GM10248 (cell line): ENCODE measurements at regions not wholly inside any gene's neighbourhood (a gene's known extent, or its start where the extent isn't known, plus 50 kb on each side); places are given as distances from the start of the nearest gene placed in this dataset.

ENCODE experiments used
- CTCF ChIA-PET: fragments of 300-600 bp; sonication (Branson Sonifier 250); formaldehyde crosslinking; extraction: SDS; loops from one replicate; lab custom pipeline; 2021; ENCODE audit warnings: antibody characterized with exemption; lab: Yijun Ruan, JAX
- POLR2A ChIA-PET: fragments of 350-650 bp; sonication (Branson Sonifier 250); formaldehyde crosslinking; extraction: SDS; loops from one replicate; lab custom pipeline; 2020; ENCODE audit warnings: antibody characterized with exemption; lab: Yijun Ruan, JAX
- DNase-seq: peaks from one replicate; pipeline ENCODE4 v3.0.0; 2012; ENCODE audit errors: extremely low spot score
- TF ChIP-seq, protein P1 (sequence below): IDR thresholded peaks from 2 replicates; pipeline ENCODE4 v1.5.1; 2012; ENCODE audit warnings: mild to moderate bottlenecking, low read depth; ENCODE audit errors: extremely low read depth, missing control alignments, control extremely low read depth

GRCh38 chrX:82058728-82059127 lies 856.8 kb downstream of the SH3BGRL start:
- ChIA-PET POLR2A (no interaction called here), CTCF (no interaction called here)
- TF ChIP-seq, protein P1, sequence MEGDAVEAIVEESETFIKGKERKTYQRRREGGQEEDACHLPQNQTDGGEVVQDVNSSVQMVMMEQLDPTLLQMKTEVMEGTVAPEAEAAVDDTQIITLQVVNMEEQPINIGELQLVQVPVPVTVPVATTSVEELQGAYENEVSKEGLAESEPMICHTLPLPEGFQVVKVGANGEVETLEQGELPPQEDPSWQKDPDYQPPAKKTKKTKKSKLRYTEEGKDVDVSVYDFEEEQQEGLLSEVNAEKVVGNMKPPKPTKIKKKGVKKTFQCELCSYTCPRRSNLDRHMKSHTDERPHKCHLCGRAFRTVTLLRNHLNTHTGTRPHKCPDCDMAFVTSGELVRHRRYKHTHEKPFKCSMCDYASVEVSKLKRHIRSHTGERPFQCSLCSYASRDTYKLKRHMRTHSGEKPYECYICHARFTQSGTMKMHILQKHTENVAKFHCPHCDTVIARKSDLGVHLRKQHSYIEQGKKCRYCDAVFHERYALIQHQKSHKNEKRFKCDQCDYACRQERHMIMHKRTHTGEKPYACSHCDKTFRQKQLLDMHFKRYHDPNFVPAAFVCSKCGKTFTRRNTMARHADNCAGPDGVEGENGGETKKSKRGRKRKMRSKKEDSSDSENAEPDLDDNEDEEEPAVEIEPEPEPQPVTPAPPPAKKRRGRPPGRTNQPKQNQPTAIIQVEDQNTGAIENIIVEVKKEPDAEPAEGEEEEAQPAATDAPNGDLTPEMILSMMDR: no peak
- no peak for DNase-seq

DNA sequence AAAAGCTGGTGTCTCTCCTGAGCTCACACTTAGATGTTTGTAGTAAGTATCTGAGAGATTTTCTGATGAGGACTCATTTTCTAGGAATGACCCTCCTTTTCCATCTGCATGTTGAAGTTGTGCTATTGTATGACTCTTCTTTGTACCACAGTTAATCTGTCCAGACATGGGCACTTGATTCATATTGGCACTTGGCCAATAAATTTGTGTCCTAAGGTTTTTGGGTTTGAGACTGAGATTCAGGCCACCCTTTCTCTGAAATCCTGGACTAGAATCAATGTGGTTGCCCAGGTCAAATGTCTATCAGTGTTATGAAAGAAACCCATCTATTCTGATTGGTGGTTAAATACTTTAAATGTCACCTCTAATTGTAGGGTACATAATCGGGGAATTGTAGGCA lies 869.0 kb downstream of the SH3BGRL start:
- POLR2A ChIA-PET: no interaction called here
- CTCF ChIA-PET: no interaction called here
- TF ChIP-seq, protein P1: no peak
- DNase-seq: no peak

GRCh38 chrX:82081027-82081426 lies 879.1 kb downstream of the SH3BGRL start:
- CTCF ChIA-PET: no interaction called here
- POLR2A ChIA-PET: no interaction called here
- no peak for DNase-seq
- TF ChIP-seq, protein P1: no peak

GRCh38 chrX:82087699-82088098 lies 885.8 kb downstream of the SH3BGRL start:
- TF ChIP-seq, protein P1: no peak
- ChIA-PET CTCF (no interaction called here), POLR2A (no interaction called here)
- DNase-seq: no peak

GRCh38 chrX:82092307-82092706 lies 890.4 kb downstream of the SH3BGRL start:
- ChIA-PET POLR2A (no interaction called here), CTCF (no interaction called here)
- TF ChIP-seq, protein P1: no peak
- DNase-seq: no peak

GRCh38 chrX:82125103-82125502 lies 923.2 kb downstream of the SH3BGRL start:
- ChIA-PET POLR2A (no interaction called here), CTCF (no interaction called here)
- TF ChIP-seq, protein P1: no peak
- no peak for DNase-seq
